OCI-LY1 (cell line): ENCODE measurements at regions not wholly inside any gene's neighbourhood (a gene's known extent, or its start where the extent isn't known, plus 50 kb on each side); places are given as distances from the start of the nearest gene placed in this dataset.

Source experiments
- EZH2 ChIP-seq: fragments of 200-600 bp; sonication (generic), shearing (Covaris generic); IDR thresholded peaks from 2 replicates; pipeline ENCODE4 v1.8.0; 2017; ENCODE audit warnings: borderline replicate concordance, mixed run types, mild to moderate bottlenecking, antibody characterized with exemption, low read length, moderate library complexity, mixed read lengths
- TF ChIP-seq, protein P1 (sequence below): fragments of 200-600 bp; sonication (generic), shearing (Covaris generic); IDR thresholded peaks from 2 replicates; pipeline ENCODE4 v1.5.1; 2017; ENCODE audit warnings: mild to moderate bottlenecking, antibody characterized with exemption, low read length, moderate library complexity, mixed read lengths

DNA sequence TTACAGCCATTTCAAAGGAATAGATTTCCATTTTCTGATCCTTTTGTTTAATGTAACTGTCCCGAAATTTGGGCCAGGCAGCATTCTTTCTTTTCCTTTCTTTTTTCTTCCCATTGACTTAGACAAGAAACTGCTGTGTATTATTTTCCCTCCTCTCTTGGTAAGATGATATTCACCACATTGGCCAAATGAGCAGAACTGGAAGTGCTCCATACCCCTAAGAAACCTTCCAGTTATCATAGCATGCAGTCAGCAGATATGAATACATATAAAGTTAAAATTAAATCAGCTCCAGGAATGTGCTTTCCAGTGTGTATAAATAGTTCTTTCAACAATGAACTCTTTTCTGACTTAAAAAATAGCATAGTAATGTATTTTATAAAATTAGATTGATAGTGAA is 168.5 kb upstream of the GAS1 start:
- TF ChIP-seq, protein P1, sequence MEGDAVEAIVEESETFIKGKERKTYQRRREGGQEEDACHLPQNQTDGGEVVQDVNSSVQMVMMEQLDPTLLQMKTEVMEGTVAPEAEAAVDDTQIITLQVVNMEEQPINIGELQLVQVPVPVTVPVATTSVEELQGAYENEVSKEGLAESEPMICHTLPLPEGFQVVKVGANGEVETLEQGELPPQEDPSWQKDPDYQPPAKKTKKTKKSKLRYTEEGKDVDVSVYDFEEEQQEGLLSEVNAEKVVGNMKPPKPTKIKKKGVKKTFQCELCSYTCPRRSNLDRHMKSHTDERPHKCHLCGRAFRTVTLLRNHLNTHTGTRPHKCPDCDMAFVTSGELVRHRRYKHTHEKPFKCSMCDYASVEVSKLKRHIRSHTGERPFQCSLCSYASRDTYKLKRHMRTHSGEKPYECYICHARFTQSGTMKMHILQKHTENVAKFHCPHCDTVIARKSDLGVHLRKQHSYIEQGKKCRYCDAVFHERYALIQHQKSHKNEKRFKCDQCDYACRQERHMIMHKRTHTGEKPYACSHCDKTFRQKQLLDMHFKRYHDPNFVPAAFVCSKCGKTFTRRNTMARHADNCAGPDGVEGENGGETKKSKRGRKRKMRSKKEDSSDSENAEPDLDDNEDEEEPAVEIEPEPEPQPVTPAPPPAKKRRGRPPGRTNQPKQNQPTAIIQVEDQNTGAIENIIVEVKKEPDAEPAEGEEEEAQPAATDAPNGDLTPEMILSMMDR = no peak
- TF ChIP-seq EZH2 = no peak
